ENCODE measurements at regions not wholly inside any gene's neighbourhood (a gene's known extent, or its start where the extent isn't known, plus 50 kb on each side); places are given as distances from the start of the nearest gene placed in this dataset.

GRCh38 chr10:85542936-85543730, 823.5 kb downstream of the GRID1 start:
- TF ChIP-seq NR1H2 (CRISPR knock-in tag; IDR thresholded peaks at IDR 0.05), result no peak
- TF ChIP-seq KAT7 (CRISPR knock-in tag; IDR thresholded peaks at IDR 0.05; ENCODE audit: borderline replicate concordance), result no peak
- TF ChIP-seq TRIM24 (IDR thresholded peaks at IDR 0.05), result no peak
- TF ChIP-seq ZBED1 (IDR thresholded peaks at IDR 0.05), result no peak
- no peak for TF ChIP-seq MAFK (IDR thresholded peaks at IDR 0.05; ENCODE audit: low read length)
- no peak for TF ChIP-seq BCLAF1 (IDR thresholded peaks at IDR 0.05; ENCODE audit: borderline replicate concordance in 1 of 2, control insufficient read depth in 1 of 2, low read depth in 2 of 2, low read length in 1 of 2)
- TF ChIP-seq RFX5 (IDR thresholded peaks at IDR 0.05; ENCODE audit: low read depth, low read length), result no peak
- no peak for TF ChIP-seq PRMT5 (CRISPR knock-in tag; IDR thresholded peaks at IDR 0.05)
- TF ChIP-seq RAD21 (CRISPR knock-in tag; conservative IDR thresholded peaks at IDR 0.05 in 1 of 2, IDR thresholded peaks at IDR 0.05 in 1 of 2), result no peak
- no peak for TF ChIP-seq EZH2 (IDR thresholded peaks at IDR 0.05; ENCODE audit: borderline replicate concordance, low read depth, low read length)
- no peak for TF ChIP-seq POLR2A (conservative IDR thresholded peaks at IDR 0.05)
- no peak for TF ChIP-seq RCOR1 (IDR thresholded peaks at IDR 0.05; ENCODE audit: borderline replicate concordance in 1 of 2, low read depth in 2 of 2, low read length in 2 of 2)
- no peak for TF ChIP-seq MYNN (IDR thresholded peaks at IDR 0.05)
- TF ChIP-seq MYNN (CRISPR knock-in tag; IDR thresholded peaks at IDR 0.05), result no peak
- TF ChIP-seq CTCF (IDR thresholded peaks at IDR 0.05 in 2 of 3, conservative IDR thresholded peaks at IDR 0.05 in 1 of 3; ENCODE audit: insufficient read depth in 2 of 3, low read depth in 1 of 3, low read length in 3 of 3), result no peak

Measured in K562 (cell line).